GM18868 (cell line): ENCODE measurements at regions not wholly inside any gene's neighbourhood (a gene's known extent, or its start where the extent isn't known, plus 50 kb on each side); places are given as distances from the start of the nearest gene placed in this dataset.

Experiments used
- ATAC-seq: cut with Tn5 transposase; IDR thresholded peaks from one replicate; pipeline ENCODE4 v1.9.1; 2021; ENCODE audit warnings: mild to moderate bottlenecking, moderate library complexity; ENCODE audit not compliant: unreplicated experiment

DNA sequence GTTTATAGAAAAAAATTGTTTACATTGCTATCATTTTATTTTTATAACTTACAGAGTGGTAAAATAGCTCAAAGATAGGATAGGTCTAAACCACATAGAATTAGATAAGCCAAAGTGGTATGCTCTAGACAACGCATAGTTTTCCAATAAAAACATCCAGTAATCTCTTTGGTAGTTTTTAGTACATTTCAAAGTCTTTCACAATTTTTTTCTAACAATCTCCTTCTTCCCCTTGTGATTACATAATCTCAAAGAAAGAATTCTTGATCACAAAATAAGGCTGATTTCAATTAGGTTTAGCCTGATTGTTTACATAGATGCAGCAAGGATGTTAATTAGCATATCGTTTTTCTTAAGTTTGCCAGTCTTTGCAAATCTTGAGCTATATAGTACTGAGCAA is 460.0 kb downstream of the FUT8 start:
- no peak for ATAC-seq

DNA sequence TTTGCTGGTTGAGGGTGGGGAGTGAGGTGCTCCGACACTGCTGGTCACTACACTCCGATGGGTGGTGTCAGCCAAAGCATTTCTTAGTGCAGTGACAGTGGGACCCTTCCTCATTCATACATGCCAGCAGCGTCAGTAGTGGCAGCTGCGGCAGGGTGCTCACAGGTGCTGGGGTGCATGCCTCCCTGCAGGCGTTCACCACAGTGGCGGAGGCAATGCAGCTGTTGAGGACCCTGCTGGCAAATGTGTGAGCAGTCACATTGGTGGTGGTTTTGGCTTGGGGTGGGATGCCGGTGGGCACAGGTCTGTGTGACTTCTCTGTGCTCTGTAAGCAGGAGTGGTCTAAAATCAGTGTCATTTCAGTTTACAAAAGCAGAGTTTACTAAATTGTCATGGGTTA is 464.6 kb downstream of the FUT8 start:
- no peak for ATAC-seq

DNA sequence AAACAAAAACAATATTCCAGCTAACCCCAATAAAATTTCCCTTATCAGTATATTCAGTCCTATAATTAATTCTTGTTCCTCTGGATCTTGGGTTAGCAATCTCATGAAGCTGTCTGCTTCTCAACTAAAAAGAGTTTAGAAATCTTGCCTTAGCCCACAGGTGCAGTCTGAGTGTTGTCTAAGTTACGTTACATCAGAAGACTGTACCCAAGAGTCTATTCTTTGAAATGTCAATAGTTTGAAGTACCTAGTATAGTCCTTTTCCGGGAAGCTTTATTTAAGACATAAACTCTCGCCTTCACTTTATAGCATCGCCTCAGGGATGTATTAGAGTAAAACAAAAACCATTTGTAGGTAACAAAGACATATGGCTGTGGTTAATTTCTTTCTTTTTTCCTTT is 465.1 kb downstream of the FUT8 start:
- ATAC-seq: no peak

DNA sequence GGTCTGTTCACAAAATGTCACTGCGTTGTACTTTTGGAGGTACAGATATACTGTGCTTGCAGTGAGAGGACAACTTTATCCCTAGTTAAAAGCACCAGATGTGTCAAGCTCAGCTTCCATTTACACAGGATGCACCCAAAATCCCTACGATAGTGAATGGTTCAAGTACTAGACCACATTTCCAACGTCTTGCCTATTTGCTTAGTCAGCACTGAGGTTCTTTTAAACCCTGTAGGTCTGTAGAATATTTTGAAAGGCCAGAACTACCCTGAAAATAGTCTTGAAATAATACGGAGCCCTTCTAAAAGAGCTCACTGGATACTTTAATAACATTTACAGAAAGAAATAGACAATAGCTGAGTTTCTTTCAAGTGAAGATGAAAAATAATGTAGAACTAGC is 466.1 kb downstream of the FUT8 start:
- no peak for ATAC-seq

DNA sequence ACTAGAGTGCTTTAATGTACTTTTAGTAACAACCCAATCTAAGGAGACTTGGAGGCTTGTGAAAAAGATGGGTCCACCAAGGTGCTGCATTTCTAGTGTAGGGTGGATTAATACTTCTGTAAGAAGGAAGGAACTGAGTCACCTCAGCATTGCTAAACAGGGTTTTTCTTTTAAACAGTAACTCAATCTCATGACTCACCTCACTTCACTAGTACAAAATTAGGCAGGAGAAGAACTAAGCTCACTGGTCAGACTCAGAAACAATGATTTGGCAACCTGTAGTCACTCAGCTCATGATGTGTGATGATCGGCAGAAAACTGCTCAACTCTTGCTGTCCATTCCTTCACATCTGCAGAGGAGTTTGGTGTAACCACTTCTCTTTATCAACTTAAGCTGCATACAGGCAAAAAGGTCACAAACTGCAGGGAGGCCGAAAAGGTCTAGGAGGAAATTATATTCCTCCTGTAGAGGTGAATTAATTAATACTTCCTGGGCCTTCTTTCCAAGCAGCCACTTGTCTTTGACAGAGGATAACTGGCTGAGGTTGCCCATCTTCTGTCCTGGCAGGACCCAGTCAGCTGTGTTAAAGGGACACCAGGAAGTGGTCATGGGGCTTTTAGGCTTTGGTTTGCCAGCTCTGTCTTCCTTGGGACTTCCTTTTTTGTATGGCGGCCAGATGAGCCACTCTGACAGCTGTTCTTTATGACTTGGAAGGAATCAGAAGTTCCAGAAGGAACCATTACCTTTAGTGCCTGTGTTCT is 466.9 kb downstream of the FUT8 start:
- ATAC-seq: no peak

DNA sequence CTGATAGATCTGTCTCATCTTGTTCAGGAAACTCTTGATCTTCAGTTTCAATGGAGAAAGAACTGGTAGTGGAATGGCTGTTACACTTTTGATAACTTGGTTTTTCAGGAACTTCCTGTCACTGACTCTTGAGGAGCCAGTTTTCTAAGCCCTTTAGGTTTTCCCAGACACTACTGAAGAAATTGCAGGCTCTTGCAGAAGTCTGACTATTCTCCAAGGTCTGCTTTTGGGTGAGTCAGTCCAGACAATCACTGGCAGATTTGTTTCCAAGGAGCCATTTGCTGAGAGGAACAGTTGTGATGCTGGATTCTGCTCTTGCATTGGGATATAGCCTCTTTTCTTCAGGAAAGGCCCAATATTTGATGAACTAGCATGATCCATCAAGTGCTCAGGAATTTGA is 468.0 kb downstream of the FUT8 start:
- ATAC-seq: no peak

DNA sequence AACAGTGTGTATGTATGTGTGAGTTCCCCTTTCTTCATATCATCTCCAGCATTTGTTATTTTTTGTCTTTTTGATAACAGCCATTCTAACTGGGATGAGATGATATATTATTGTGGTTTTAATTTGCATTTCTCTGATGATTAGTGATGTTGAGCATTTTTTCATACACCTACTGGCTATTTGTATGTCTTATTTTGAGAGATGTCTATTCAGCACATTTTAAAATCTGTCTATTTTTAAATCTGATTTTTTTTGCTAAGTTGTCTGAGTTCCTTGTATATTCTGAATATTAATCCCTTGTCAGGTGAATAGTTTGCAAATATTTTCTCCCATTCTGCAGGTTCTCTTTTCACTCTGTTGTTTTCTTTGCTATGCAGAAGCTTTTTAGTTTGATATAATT is 469.1 kb downstream of the FUT8 start:
- ATAC-seq: no peak

DNA sequence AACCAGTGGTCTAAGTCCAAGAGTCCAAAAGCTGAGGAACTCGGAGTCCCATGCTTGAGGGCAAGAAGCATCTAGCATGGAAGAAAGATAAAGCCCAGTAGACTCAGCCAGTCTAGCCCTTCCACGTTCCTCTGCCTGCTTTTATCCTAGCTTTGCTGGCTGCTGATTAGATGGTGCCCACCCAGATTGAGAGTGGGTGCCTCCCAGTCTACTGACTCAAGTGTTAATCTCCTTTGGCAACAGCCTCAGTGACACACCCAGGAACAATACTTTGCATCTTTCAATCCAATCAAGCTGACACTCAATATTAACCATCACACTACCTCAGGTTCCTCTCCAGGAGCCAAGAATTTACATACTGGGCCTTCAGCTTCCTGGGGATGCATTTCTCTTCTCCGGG is 476.1 kb downstream of the FUT8 start:
- ATAC-seq: no peak

DNA sequence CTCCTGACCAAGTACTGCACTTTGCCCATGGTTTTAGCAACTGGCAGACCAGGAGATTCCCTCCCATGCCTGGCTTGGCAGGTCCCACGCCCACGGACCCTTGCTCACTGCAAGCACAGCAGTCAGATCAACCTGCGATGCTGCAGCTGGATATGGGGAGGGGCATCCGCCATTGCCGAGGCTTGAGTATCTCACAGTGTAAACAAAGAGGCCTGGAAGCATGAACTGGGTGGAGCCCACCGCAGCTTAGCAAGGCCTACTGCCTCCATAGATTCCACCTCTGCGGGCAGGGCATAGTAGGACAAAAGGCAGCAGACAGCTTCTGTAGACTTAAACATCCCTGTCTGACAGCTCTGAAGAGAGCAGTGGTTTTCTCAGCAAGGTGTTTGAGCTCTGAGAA is 479.8 kb downstream of the FUT8 start:
- no peak for ATAC-seq

DNA sequence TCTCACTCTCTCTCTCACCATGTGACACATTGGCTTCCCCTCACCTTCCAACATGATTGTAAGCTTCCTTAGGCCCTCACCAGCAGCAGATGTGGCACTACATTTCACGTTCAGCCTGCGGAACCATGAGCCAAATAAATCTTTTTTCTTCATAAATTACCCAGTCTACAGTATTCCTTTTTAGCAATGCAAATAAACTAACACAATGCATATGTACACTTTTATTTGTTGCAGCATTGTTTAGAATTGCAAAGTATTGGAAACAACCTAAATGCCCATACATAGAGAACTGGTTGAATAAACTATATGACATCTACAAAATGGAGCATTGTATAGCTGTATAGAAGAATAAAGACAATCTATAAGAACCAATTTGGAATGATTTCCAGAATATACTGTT is 487.6 kb downstream of the FUT8 start:
- ATAC-seq: no peak

DNA sequence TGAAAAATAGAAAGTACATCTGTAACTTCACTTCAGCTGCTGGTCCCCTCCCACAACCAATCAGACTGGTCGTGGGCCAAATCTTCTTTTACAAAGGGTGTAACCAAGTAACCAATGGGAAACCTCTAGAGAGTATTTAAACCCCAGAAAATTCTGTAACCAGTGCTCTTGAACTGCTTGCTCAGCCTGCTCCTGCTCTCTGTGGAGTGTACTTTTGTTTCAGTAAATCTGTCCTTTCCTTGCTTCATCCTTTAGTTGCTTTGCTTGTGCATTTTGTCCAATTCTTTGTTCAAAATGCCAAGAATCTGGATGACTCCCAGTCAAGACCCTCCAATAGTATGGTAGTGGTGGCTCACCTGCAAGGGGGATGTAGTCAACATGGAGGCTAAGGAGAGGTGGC is 489.1 kb downstream of the FUT8 start:
- ATAC-seq: no peak

DNA sequence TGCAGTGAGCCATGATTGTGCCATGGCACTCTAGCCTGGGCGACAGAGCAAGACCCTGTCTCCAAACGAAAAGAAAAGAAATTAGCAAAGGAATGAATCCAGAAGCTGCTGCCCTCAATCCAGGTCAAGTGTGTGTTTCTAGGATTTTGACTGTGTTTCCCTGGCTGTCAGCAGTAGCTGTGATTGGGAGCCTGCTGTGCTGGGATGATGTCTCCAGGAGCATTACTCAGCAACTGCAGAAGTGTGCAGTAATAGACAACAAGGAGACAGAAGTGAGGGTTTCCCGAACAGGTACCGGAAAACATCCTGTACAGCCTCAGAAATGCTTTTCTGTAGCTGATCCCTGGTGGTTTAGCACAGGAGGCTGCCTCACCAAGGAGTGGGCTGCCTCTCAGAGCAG is 492.5 kb downstream of the FUT8 start:
- no peak for ATAC-seq

DNA sequence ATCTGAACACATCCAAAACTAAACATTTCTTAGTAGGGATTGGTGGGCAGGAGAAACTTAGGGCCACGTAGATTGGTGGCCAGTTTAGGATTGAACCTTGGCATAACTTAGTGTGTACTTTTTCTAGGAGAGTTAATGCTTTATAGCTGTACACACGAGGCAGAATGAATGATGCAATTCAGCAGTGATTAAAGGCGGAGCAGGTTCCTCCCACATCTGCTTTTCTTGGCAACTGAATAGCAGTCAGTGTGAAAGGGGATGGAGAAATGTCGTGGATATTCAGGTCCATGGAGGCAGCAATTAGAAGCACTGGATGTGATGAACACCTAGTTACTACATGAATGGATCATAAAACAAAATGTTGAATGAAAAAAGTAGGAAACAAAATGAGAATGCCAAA is 493.8 kb downstream of the FUT8 start:
- ATAC-seq: no peak

DNA sequence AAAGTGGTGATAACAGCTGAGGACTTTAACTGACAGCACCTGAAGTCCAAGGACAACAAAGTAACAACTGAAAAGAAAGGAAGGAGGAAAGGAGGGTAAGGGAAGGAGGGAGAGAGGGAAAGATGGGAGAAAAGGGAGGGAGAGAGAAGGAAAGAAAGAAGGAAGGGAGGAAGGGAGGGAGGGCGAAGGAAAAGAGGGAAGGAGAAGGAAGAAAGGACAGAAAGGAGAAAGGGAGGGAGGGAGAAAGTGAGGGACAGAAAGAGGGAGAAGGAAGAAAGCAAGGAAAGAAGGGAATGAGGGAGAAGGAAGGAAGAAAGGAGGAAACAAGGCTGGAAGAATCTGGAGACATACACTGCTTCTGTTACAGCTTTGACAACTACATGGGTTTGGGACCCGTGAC is 494.4 kb downstream of the FUT8 start:
- no peak for ATAC-seq

DNA sequence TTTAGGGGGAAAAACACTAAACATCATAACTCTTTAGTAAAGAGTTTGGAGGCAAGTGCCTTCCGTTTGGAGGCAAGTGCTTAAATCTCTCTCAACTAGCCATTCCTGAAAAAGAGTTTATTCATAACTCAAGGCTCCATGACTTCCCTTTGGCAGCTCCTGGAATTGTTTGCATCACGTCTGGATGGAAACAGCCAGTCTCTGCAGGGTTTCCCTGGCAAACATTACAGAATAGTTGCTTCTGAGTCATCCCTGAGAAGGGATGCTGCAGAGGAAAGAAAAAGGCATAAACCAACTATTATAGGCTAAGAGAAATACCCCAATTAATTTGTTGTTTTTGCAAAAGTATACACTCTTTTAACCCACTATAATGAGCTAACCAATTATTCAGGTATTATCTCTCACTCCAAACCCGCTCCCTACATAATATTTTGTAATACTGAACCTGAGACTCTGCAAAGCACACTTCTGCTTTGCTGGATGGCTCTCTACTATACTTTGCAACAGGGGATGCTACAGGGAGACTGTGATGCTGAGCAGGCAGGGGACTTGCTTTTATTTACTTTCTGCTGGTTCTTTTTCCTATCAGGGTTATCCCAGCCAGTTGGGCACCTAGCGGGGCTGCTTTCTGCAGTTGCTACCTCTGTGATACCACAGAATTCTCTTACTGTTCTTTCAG is 497.7 kb downstream of the FUT8 start:
- no peak for ATAC-seq

DNA sequence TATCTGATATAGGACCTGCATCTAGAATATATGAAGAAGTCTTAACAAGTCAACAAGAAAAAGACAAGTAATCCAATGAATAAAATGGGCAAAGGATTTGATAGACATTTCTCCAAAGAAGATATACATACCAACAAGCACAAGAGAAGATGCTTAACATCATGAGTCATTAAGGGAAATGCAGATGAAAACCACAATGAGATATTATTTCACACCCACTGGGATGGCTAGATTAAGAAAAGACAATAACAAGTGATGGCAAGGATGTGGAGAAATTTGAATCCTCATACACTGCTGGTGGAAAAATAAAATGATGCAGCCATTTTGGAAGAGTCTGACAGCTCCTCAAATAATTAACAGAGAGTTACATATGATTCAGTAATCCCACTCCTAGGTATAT is 502.6 kb downstream of the FUT8 start:
- ATAC-seq: no peak

DNA sequence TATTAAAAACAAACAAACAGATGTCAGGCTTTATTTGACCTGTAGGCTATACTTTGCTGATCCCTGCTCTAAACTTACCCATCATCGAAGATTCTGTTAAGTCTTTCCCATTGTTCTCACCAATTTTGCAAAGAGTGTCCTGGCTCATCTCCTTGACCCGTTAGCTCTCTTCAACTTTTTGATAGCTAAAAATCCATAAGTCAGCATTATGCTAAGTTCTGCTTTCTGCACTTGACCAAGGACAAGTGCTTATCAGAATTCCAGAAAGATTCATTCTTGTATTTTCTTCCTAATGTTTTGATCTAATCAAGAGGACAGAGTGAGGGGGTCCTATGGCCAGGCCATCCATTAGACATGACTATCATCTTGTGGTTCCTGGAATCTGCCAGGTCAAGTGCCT is 503.5 kb downstream of the FUT8 start:
- ATAC-seq: no peak

DNA sequence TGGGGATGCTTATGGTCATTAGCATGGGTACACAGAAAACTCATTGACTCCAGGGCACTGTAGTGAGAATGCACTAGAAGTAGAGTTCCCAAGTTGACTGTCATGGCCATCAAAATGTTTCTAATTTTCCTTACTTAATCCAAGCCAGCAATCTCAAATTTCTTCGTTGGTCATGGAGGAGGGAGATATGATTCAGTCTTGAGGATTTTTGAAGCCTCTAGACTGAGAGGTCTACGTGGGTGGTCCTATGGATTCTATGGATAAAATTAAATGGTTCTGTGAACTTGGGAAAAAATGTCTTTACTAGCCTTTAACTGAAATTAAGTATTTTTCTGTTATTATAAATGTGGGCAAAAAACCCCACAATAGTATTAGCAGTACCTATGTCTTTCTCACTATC is 508.5 kb downstream of the FUT8 start:
- ATAC-seq: no peak

DNA sequence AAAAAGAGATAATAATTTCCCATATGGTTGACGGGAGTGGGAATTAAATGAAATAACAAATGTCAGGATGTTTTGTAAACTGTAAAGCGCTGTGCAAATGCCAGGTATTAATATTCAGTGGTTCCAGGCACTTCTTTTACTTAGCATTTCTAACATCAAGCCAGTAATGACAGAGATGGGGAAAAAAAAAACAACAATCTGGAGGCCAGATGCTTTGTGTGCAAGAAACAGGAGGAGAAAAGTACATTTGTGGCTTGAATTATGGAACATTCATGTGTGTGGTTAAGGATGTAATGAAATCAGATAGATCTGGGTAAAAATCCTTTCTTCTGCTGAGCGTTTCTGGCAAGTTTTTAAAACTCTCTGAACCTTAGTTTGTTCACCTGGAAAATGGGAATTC is 509.6 kb downstream of the FUT8 start:
- no peak for ATAC-seq

DNA sequence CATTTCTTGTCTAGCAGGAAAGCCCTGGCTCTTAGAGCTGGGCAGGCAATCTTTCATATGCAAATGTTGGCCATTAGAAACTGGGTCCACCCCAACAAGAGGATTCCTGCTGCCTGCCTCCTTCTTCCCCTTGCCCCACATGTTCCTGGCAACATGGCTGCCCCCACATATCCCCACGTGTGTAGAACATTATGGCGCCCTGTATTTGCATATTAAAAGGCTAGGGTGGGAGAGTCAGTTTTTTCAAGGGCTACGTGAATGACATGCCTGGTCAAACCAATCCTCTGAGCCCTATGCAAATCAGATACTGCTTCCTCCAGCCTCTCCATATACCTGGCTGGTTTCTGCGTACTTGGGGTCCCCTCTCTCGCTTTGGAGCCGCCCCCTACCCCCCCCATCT is 514.0 kb downstream of the FUT8 start:
- ATAC-seq: no peak

DNA sequence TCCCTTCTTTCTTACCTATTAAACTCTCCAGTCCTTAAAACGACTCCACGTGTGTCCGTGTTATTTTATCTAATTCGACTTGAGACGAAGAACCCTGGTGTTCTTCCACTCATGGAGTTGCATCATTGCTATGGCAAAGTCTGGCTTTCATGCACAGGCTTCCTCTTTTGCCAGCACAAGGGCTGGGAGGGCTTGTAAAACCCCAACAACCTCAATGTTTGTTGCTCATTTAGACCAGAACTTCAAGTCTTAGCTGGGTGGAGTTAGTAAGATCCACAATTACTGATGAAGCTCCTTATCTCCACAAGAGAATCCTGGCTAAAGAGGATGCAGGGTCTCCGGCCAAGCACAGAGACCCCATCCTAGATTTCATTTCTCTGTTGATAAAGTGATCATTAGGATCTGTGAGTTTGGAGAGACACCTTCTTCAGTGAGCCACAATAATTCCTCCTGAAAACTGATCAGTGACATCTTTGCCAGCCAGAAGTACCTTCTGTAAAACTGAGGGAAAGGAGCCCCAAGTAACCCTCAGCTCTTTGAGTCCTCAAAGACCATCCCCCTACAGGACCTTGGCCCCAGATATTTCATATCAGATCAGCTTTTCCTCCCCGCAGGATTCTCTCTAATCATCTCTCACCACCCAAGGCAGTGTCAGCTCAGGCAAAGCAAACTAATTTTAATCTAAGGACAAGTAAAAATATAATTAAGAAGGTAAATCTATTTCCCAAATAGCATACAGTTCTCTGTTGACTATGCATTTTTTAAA is 514.6 kb downstream of the FUT8 start:
- ATAC-seq: no peak

DNA sequence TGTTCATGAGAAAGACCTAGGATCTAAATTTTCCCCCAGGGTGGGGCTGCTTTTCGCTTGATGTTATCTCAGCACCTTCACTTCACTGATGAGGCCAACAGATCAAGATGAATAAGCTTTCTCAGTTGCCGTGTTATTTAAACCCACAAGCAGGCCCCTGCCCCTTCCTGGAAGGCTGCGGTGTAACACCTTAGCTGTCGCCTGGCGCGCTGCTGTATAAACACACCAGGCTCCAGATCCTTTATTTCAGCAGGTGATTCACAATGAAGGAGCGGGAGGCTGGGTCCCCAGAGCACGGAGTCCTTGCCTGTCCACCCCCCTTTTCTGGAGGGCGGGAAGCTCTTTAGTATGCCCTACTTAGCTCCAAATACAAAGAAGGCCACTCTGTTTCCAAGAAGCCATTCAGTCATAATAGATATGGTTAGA is 515.4 kb downstream of the FUT8 start:
- no peak for ATAC-seq
